Kidney (tissue), 13 donors: ENCODE measurements at regions not wholly inside any gene's neighbourhood (a gene's known extent, or its start where the extent isn't known, plus 50 kb on each side); places are given as distances from the start of the nearest gene placed in this dataset.

Experiments
- DNase-seq, 5 donors: peaks; one replicate each; pipeline ENCODE4 v3.0.0-alpha.2; 2013 to 2020
- FAIRE-seq: peaks from 2 replicates; lab custom pipeline; 2012; peaks lifted over from hg19 to GRCh38; lab: Jason Lieb, UNC
- H3K27ac ChIP-seq, 2 donors: one replicate each; pipeline ENCODE4 v1.7.0; 2013; ENCODE audit warnings: low read depth in 2 of 2, low read length in 2 of 2, inconsistent platforms in 1 of 2
- H3K27me3 ChIP-seq: one replicate; pipeline ENCODE4 v1.7.1; 2013; ENCODE audit warnings: low read length, inconsistent platforms; ENCODE audit not compliant: control insufficient read depth, insufficient read depth
- H3K36me3 ChIP-seq, 3 donors: one replicate each; pipeline versions ENCODE4 v1.7.0 to v1.7.1; 2013; ENCODE audit warnings: low read length in 3 of 3, control low read depth in 1 of 3, inconsistent platforms in 1 of 3; ENCODE audit not compliant: insufficient read depth in 3 of 3, control insufficient read depth in 2 of 3
- H3K4me1 ChIP-seq, 3 donors: one replicate each; pipeline versions ENCODE4 v1.7.0 to v1.7.1; 2013; ENCODE audit warnings: low read length in 3 of 3, inconsistent platforms in 1 of 3, low read depth in 1 of 3; ENCODE audit not compliant: control insufficient read depth in 2 of 3, insufficient read depth in 2 of 3
- H3K4me3 ChIP-seq, 3 donors: one replicate each; pipeline versions ENCODE4 v1.7.0 to v1.8.1; 2013; ENCODE audit warnings: low read length in 3 of 3, control low read depth in 1 of 3, inconsistent platforms in 1 of 3
- H3K9ac ChIP-seq, 3 donors: one replicate each; pipeline versions ENCODE4 v1.7.0 to v1.7.1; 2013; ENCODE audit warnings: low read length in 3 of 3, control low read depth in 1 of 3, inconsistent platforms in 1 of 3
- H3K9me3 ChIP-seq, 3 donors: one replicate each; pipeline versions ENCODE4 v1.7.0 to v1.7.1; 2013; ENCODE audit warnings: low read length in 3 of 3, control low read depth in 1 of 3, inconsistent platforms in 1 of 3; ENCODE audit not compliant: control insufficient read depth in 2 of 3, insufficient read depth in 1 of 3
- CTCF ChIP-seq: IDR thresholded peaks from 3 replicates; pipeline ENCODE4 v1.5.1; 2012; ENCODE audit warnings: mild to moderate bottlenecking, moderate library complexity, borderline replicate concordance; ENCODE audit not compliant: insufficient read depth; ENCODE audit errors: extremely low read depth
- intact Hi-C: fragments of 100-400 bp; cut with DNase I; formaldehyde crosslinking; loops from one replicate; pipeline ENCODE4 v1.11.1; 2022
- donor health status: control.
- donor health status: control.
- donor health status: control.
- donor health status: control.
- donor health status: control.
- donor health status: DM: yes; HTN: yes; CAD: no.
- donor health status: Normal renal cell carcinoma (clear cell type).

- Histone ChIP-seq H3K9ac (no peak overlapping the region), H3K27ac (no peak overlapping the region), H3K4me3 (no peak overlapping the region), H3K27me3 (no peaks in the 10 kb centered on the region), H3K9me3 (no peaks in the 10 kb centered on the region), H3K36me3 (no peaks in the 10 kb centered on the region), H3K4me1 (no peaks in the 10 kb centered on the region)
- DNase-seq (no peak), FAIRE-seq (no peak)
- TF ChIP-seq CTCF, result no peak
- intact Hi-C loops, result no loop called here
Measured at GRCh38 chr13:78719367-78719766, 60.4 kb upstream of the OBI1 start.

- TF ChIP-seq CTCF, result no peak
- Histone ChIP-seq H3K9ac (no peak overlapping the region), H3K36me3 (no peaks in the 10 kb centered on the region), H3K4me3 (no peak overlapping the region), H3K9me3 (no peaks in the 10 kb centered on the region), H3K27ac (no peak overlapping the region), H3K27me3 (no peaks in the 10 kb centered on the region), H3K4me1 (no peaks in the 10 kb centered on the region)
- DNase-seq, result no peak
- FAIRE-seq, result no peak
- intact Hi-C loops, result no loop called here
Measured at GRCh38 chr13:78714717-78715116, 55.8 kb upstream of the OBI1 start.

GRCh38 chr13:78712831-78713230 lies 53.9 kb upstream of the OBI1 start:
- Histone ChIP-seq H3K9me3 (no peaks in the 10 kb centered on the region), H3K9ac (no peak overlapping the region), H3K36me3 (no peaks in the 10 kb centered on the region), H3K4me3 (no peak overlapping the region), H3K27ac (no peak overlapping the region), H3K4me1 (no peaks in the 10 kb centered on the region), H3K27me3 (no peaks in the 10 kb centered on the region)
- TF ChIP-seq CTCF, result no peak
- DNase-seq (no peak), FAIRE-seq (no peak)
- intact Hi-C loops, result no loop called here

- H3K36me3 ChIP-seq, result no peaks in the 10 kb centered on the region
- H3K4me1 ChIP-seq, result no peaks in the 10 kb centered on the region
- H3K9me3 ChIP-seq, result no peaks in the 10 kb centered on the region
- H3K27me3 ChIP-seq, result no peaks in the 10 kb centered on the region
- no peak overlapping the region for H3K9ac ChIP-seq
- H3K27ac ChIP-seq, result no peak overlapping the region
- H3K4me3 ChIP-seq, result no peak overlapping the region
- no peak for DNase-seq
- FAIRE-seq, result no peak
- intact Hi-C loops, result no loop called here
- no peak for TF ChIP-seq CTCF
Measured at GRCh38 chr13:78709028-78709427, 50.1 kb upstream of the OBI1 start.
